ES-I3 (cell line): ENCODE measurements at regions not wholly inside any gene's neighbourhood (a gene's known extent, or its start where the extent isn't known, plus 50 kb on each side); places are given as distances from the start of the nearest gene placed in this dataset.
"Not testable (repeated sequence)": the region's sequence is repeated elsewhere in the genome, so short reads cannot be mapped to it uniquely, and the experiment has no call there.

ENCODE experiments used
- H3K36me3 ChIP-seq: 2 replicates; pipeline ENCODE4 v1.6.1; 2013; ENCODE audit warnings: mild to moderate bottlenecking, low read length, control low read depth, moderate library complexity; ENCODE audit not compliant: insufficient read depth
- H3K4me1 ChIP-seq: 2 replicates; pipeline ENCODE4 v1.6.1; 2013; ENCODE audit warnings: mild to moderate bottlenecking, control low read depth, low read length; ENCODE audit not compliant: insufficient read depth
- H3K9ac ChIP-seq: 2 replicates; pipeline ENCODE4 v1.6.1; 2013; ENCODE audit warnings: low read depth, mild to moderate bottlenecking, low read length, moderate library complexity
- H3K9me3 ChIP-seq: 2 replicates; pipeline ENCODE4 v1.6.1; 2013; ENCODE audit warnings: mild to moderate bottlenecking, low read length, moderate library complexity; ENCODE audit not compliant: control insufficient read depth, insufficient read depth

DNA sequence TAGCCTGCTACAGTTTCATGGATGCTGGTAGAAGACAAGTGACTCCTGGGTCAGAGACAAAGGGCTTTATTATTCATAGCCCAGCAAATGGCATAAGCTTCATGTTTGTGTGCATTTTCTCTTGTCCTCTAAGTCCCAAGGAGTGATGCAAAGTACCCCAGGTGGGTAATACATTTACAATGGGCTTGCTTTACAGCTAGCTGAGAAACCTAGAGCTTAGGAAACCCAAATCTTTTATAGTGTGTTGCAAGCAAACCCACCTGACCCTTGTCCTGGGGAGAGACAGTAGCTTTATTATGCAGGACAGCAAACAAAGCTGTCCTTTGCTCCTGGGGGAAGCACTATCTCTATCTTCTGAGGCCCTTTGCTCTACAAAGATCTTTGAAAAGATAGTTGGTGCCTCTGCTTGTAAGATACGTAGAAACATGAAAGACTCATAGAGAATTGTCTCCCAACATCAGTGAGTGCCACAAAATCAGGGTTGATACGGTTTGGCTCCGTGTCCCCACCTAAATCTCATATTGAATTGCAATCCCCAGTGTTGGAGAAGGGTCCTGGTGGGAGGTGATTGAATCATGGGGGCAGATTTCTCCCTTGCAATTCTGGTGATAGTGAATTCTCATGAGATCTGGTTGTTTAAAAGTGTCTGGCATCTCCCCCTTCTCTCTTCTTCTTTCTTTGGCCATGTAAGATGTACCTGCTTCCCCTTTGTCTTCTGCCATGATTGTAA, 315.8 kb upstream of the USP24 start:
- no peaks in the 10 kb centered on the region for H3K9me3 ChIP-seq
- H3K9ac ChIP-seq, result no peak overlapping the region
- H3K36me3 ChIP-seq, result no peaks in the 10 kb centered on the region
- H3K4me1 ChIP-seq, result peaks cover 7% of the 10 kb centered on the region; the same call in 1 of the 2 replicates

DNA sequence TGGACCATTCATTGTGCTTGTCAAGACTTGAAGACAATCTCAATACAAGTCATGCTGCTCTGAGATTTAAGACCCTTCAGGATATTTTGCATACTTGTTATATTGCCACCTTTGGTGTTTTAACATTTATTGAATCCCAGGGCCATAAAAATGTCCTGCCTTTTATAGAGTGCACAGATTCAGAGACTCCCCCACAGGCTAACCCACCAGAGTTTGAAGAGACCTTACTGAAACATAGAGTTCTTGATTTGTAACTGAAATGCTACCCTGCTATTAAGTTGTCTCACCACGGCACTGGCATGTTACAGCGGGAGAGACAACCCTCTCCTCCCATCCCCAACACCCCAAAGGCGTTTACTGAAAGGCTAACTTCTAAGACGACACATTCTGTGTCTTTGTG, 313.9 kb upstream of the USP24 start:
- H3K4me1 ChIP-seq, result peaks cover 7% of the 10 kb centered on the region
- H3K9ac ChIP-seq, result no peak overlapping the region
- H3K9me3 ChIP-seq, result no peaks in the 10 kb centered on the region
- no peaks in the 10 kb centered on the region for H3K36me3 ChIP-seq

DNA sequence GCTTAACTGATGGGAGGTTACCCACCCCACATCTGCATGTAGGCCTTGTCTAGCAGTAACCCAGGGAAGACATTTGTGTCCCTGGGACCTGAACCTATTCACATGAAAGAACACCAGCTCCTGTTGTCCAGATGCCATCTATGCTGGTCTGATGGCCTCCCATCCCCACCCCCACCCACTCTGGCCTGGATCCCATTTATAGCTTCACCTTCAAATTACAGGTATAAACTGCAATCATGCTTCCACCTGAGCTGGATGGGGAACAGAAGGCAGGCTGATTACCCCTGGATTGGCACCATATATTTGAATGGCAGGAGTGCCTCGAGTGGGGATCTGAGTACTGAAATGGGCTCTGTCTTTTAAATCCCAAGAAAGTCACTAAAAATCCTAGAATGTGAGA, 312.7 kb upstream of the USP24 start:
- H3K9me3 ChIP-seq, result no peaks in the 10 kb centered on the region
- H3K4me1 ChIP-seq, result peaks cover 7% of the 10 kb centered on the region
- no peaks in the 10 kb centered on the region for H3K36me3 ChIP-seq
- no peak overlapping the region for H3K9ac ChIP-seq

DNA sequence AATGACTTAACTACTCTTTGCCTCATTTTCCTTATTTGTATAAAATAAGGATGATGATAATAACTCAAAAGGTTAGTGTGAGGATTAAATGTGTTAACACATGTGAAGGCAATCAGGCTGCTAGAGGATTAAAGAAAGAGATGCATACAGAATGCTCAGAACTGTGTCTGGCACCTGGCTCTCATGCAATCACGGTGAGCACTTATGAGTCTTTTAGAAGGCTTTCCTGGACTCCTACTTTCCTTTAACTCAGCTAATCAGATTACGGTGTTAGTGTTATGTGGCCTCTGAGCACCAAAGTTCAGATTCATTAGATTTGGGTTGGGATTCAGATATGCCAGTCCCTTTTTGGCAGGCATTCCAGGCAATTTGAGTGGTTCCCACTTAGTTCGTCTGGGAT, 311.6 kb upstream of the USP24 start:
- Histone ChIP-seq H3K9me3 (no peaks in the 10 kb centered on the region), H3K36me3 (no peaks in the 10 kb centered on the region), H3K4me1 (peaks cover 7% of the 10 kb centered on the region), H3K9ac (no peak overlapping the region)

DNA sequence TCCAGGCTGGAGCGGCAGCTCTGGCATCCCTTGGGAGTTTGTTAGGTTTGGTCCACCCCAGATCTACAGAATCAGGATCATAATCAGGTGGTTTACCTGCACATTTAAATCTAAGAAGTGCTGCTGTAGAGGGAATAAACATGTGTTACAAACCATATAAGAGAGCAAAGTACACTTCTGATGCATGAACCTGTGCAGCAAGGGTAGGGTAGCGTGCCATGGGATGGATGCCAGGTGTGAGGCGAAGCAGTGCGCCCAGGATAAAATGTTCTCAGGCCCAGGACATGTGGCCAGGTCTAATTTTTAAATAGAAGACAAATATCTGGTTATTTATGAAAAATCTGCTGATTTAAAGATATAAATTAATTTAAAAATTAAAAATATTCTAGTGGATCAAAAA, 308.8 kb upstream of the USP24 start:
- Histone ChIP-seq H3K9me3 (no peaks in the 10 kb centered on the region), H3K9ac (no peak overlapping the region), H3K36me3 (no peaks in the 10 kb centered on the region), H3K4me1 (no peaks in the 10 kb centered on the region; the same call in 1 of the 2 replicates)

DNA sequence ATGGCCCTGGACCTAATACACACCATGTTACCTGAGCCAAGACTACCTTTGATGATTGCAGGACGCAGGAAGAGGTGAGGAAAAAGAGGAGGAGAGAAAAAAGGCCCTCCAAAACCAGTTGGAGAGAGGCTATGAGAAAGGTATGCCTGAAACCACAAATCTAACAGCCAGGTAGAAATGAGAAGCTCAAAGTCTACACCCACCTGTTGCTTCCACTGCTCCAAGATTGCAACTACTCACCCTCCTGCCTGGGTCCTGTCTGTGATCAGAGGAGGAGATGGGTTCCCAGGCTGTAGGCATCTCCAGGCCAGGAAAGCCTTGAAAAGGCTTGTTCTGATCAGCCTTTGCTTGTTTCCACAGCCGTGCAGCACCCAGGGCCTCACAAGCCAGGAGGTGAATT, 307.8 kb upstream of the USP24 start:
- Histone ChIP-seq H3K9me3 (no peaks in the 10 kb centered on the region), H3K36me3 (no peaks in the 10 kb centered on the region)

DNA sequence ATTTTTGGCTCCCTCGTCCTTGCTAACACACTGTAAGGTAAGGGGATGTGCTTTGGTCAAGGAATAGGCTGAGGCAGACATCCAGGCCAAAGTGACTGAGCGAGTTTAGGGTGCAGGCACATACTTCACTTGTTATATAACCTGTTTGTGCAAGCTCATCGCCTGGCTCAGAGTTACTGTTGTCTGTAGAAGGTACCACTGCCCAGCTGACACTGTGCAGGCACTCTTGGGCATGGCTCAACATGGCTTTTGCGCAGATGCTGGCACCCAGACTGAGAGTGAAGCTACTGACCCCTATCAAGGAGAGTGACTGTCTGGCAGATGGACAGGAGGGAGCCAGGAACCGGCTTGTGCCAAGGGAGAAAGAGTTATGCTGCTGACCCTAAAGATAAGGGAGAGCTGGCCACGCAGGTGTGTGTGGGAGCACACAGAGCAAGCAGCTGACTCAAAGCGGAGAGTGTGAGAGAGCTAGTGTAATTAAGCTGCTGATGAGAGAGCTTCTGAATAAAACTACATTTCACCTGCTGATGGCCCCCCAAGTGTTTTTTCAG, 307.3 kb upstream of the USP24 start:
- Histone ChIP-seq H3K4me1 (no peaks in the 10 kb centered on the region; the same call in 1 of the 2 replicates), H3K9me3 (no peaks in the 10 kb centered on the region), H3K9ac (no peak overlapping the region), H3K36me3 (no peaks in the 10 kb centered on the region)

More for the DNA sequence above, 307.8 kb upstream of the USP24 start:
- no peak overlapping the region for H3K9ac ChIP-seq
- no peaks in the 10 kb centered on the region; the same call in 1 of the 2 replicates for H3K4me1 ChIP-seq

DNA sequence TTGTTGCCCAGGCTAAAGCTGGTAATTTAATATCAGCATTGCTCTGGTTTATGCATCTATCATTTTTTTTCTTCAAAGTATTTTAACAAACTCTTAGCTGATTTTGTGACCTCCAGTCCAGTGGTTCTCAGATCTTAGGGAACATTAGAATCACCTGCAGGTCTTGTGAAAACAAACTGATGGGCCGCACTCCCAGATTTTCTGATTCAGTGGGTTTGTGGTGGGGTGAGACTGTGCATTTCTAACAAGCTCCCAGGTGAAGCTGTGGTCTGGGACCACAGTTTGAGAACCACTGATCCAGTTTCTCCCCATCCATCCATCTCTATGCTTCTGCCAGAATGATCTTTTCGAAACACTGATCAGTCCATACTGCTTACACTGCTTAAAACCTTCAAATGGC, 305.7 kb upstream of the USP24 start:
- no peaks in the 10 kb centered on the region; the same call in 1 of the 2 replicates for H3K4me1 ChIP-seq
- no peaks in the 10 kb centered on the region for H3K9me3 ChIP-seq
- no peaks in the 10 kb centered on the region for H3K36me3 ChIP-seq
- H3K9ac ChIP-seq, result no peak overlapping the region

DNA sequence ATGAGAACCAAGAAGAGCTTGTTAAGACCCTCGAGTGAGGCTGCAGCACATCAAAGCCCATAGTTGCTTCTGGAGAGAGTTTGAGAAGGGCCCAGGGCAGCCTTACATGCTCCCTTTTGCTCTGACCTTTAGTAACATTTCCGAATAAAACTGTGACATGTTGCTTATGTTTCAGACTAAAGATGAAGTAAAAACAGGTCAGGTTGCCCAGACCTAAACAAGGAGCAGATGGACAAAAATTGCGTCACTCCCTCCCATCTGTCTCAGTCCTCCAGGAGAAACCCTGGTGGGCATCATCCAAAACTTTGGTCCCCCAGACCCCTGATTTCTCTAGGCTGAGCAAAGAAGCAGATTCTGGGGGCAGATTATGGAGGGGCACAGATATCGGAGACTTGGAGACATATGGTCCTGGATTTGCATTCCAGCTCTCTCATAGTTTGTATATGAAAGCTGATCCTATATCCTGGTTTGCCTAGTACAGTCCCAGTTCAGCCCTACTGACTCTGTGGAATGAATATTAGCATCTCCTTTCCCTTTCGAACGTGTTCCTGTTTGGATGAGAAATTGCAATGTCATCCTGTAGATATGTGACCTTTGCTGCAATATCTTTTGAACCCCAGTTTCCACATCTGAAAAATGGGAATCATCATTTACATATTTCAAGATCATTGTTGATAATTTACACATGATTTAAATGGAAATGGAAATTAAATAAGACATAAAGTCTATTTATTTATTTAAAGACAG, 304.9 kb upstream of the USP24 start:
- Histone ChIP-seq H3K9me3 (no peaks in the 10 kb centered on the region), H3K9ac (no peak overlapping the region), H3K4me1 (no peaks in the 10 kb centered on the region; the same call in 1 of the 2 replicates), H3K36me3 (no peaks in the 10 kb centered on the region)

DNA sequence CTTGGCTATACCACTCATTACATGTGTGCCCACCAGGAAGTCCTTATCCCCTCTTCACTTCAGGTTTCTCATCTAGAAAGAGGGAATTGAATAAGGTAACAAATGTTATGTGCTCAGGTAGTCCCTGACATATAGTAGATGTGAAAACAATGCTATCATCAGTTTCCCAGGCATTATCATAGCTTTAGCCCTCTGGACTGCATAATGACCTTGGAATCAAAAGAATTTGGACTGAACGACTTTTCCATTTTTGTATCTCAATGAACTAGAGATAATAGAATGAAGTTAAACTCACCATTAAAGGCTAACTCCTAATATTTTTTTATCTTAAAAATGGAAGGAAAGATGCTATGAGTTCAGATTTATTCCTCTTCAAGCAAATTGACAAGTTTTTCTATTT, 304.1 kb upstream of the USP24 start:
- Histone ChIP-seq H3K9ac (no peak overlapping the region), H3K9me3 (no peaks in the 10 kb centered on the region), H3K4me1 (no peaks in the 10 kb centered on the region), H3K36me3 (no peaks in the 10 kb centered on the region)

DNA sequence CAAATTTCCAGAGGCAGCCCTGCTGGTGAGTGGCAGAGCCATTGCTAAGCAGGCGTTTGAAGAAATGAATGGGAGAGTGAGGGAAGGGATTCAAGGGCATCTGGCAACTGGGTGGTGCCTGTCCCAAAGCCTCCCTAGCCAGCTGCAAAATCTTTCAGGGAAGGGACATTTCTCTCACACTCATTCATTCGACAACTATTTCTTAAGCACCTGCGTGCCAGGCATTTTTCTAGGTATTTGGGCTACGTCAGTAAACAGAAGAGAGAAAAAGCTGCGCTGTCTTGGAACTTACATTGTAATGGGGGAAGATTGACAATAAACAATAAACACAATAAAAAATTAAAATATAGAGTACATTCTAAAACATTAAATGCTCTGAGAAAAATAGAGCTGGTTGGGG, 301.9 kb upstream of the USP24 start:
- Histone ChIP-seq H3K9ac (no peak overlapping the region), H3K36me3 (no peaks in the 10 kb centered on the region), H3K4me1 (no peaks in the 10 kb centered on the region), H3K9me3 (no peaks in the 10 kb centered on the region)

DNA sequence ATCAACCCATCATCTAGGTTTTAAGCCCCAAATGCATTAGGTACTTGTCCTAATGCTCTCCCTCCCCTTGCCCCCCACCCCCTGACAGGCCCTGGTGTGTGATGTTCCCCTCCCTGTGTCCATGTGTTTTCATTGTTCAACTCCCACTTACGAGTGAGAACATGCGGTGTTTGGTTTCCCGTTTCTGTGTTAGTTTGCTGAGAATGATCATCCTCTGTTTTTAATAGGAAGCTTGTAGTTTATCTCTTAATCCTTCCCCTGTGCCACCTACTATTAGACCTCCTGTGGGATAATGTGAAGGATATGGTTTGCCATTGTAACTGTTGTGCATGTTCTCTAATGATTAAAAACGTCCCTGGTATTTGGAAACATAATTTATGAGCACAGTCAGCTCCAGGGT, 299.4 kb upstream of the USP24 start:
- not testable (repeated sequence) for H3K36me3 ChIP-seq, H3K4me1 ChIP-seq, H3K9me3 ChIP-seq, H3K9ac ChIP-seq

DNA sequence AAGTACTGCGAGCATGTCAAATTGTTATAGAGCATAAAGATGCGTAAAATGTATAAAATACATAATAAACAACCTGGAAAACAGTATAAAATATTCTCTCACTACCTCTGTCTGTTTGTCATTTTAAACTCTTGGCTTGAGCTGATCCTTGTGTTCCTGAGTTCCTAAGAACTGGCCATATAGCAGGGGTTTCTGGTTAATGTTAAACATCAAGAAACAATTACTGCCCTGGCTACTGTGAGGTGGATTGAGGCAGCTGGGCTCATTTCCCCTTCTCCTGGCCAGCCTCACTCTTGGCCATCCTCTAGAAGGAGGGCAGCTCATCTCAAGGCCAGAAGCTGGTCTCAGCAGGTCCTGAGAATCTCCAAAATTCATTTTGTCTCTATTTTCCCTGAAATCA, 297.3 kb upstream of the USP24 start:
- Histone ChIP-seq H3K9ac (no peak overlapping the region), H3K36me3 (no peaks in the 10 kb centered on the region), H3K4me1 (no peaks in the 10 kb centered on the region), H3K9me3 (no peaks in the 10 kb centered on the region)

DNA sequence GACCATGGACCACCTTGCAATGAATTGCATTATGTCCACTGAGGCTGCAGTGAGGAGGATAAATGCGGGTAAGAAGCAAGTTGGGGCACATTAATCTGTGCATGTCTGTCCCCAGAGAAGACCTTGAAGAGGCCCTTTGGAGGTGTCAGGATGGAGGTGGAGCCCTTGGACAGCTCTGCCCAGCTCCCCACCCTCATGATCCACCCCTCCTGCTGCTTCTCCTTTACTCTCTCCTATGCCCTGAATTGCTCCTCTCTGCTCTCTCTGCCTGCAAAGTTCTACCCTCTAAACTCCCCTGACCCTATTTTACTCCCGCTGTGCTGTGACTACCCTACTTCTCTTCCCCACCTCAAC, 292.4 kb upstream of the USP24 start:
- H3K4me1 ChIP-seq, result no peaks in the 10 kb centered on the region
- H3K9me3 ChIP-seq, result no peaks in the 10 kb centered on the region
- no peaks in the 10 kb centered on the region for H3K36me3 ChIP-seq
- no peak overlapping the region for H3K9ac ChIP-seq
